Upper lobe of left lung (tissue), 4 donors: ENCODE measurements at regions not wholly inside any gene's neighbourhood (a gene's known extent, or its start where the extent isn't known, plus 50 kb on each side); places are given as distances from the start of the nearest gene placed in this dataset.

ENCODE experiments used
- POLR2A ChIP-seq, 4 donors: fragments of 450-650 bp; IDR thresholded peaks; one replicate each; pipeline ENCODE4 v1.5.1; 2016 to 2017; ENCODE audit warnings: antibody characterized with exemption in 4 of 4, mild to moderate bottlenecking in 2 of 4
- POLR2AphosphoS5 ChIP-seq, 2 donors: sonication (generic); formaldehyde crosslinking; IDR thresholded peaks; one replicate each; pipeline ENCODE4 v1.5.1; 2017; ENCODE audit warnings: antibody characterized with exemption in 2 of 2

- TF ChIP-seq POLR2AphosphoS5 (IDR thresholded peaks at IDR 0.05) (no peak), POLR2A (IDR thresholded peaks at IDR 0.05) (no peak)
Observed at GRCh38 chr2:172322049-172322448, 105.3 kb upstream of the ITGA6 start.
